NCI-H345 treated with DMSO at 0.1 percent for 48 hours (cell line): ENCODE measurements at regions not wholly inside any gene's neighbourhood (a gene's known extent, or its start where the extent isn't known, plus 50 kb on each side); places are given as distances from the start of the nearest gene placed in this dataset.

Source experiments
- DNase-seq: peaks from one replicate; lab custom pipeline; 2025; ENCODE audit not compliant: unreplicated experiment; lab: John Stamatoyannopoulos, UW

DNA sequence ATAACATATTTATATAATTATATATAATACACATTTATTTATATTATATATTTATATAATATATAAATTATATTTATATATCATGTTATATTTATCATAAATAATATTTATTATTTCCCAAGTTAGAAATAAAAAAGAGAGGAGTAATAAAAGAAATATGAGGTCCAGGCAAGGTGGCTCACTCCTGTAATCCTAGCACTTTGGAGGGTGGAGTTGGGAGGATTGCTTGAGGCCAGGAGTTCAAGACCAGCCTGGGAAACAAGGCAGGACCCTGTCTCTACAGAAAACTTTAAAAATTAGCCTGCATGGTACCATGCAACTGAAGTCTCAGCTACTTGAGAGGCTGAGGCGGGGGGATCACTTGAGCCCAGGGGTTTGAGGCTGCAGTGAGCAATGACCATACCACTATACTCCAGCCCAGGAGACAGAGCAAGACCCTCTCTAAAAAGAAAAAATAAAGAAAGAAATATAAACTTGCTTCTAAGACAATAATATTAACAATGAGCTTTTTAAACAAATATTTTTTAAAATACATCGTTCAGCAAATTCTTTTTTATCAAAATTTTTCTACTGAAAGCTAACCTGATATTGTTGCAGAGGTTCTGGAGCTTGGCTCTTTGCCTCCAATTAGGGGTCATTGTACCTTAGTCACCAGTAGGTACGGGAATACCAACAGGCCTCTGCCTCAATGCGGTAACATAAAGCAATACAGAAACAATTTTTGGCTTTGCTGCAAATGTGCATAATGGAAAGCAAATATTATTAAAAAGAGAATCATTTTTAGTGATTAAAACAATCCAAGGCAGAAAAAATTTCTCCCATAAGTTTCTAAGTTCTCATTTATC lies 290.0 kb downstream of the SETD4 start:
- DNase-seq: no peak

DNA sequence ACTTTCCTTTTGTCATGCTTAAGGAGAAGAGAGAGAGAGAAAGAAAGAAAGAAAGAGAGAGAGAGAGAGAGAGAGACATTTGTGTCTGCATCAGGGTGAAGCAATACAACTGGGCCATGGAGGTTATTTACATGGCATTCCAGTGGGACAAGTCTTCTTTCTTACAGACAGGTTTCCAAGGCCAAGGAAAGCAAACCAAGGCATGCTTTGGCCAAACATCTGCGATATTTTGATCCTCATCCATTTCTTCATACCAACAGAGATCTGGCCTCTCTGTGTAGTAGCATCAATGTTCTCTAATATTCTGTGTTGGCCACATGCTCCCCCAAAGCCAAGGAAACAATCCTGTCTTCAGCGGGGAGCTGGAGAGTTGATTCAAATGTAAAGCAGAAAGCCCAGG lies 292.1 kb downstream of the SETD4 start:
- no peak for DNase-seq

DNA sequence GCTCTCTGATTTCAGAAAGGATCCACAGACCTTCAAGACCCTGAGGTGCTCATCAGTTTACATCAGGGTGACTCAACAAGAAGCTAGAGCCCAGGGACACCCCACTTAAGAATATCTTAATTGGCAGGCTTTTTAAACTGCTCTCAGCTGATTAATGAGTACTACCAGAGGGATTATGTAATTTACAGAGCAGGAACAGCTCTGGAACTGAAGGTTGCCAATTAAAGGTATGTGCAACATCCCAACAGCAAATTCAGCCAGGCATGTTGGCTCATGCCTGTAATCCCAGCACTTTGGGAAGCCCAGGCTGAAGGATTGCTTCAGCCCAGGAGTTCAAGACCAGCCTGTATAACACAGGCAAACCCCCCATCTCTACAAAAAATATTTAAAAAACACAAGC lies 295.7 kb downstream of the SETD4 start:
- no peak for DNase-seq

DNA sequence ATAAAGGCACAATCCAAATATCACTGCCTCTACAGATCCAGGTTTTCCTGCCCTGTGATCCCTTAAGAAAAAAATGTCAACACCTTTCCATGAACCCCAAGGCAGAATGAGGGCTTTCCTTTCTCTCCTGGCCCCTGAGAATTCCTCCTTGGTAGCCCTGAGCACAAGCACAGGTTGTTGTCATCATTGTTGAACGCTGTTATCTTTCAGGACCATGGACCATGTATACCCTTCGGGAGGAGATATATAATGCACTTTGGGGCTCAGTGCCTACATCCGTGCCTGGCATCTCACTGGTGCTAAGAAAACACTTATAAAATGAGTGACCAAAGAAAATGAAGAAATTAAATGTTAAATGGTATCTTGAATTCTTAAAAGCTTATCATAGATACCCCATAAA lies 296.2 kb downstream of the SETD4 start:
- DNase-seq: no peak

DNA sequence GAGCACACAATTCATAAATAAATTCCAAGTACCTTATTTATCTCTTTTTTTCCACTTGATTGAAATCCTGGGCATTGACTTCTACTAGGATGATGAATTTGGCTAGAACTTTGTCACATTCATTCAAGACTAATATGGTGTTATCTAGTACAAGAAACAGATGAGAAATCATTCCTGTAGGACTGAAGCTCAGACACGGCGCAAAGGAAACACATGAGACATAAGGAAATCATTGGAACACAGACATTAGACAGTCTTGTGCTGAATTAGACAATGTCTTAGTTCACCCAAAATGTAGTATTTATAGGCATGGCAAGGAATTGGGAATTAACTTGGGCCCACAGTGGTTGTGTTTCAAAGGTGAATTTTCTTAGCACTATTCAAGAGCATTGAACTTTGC lies 305.7 kb downstream of the SETD4 start:
- no peak for DNase-seq

DNA sequence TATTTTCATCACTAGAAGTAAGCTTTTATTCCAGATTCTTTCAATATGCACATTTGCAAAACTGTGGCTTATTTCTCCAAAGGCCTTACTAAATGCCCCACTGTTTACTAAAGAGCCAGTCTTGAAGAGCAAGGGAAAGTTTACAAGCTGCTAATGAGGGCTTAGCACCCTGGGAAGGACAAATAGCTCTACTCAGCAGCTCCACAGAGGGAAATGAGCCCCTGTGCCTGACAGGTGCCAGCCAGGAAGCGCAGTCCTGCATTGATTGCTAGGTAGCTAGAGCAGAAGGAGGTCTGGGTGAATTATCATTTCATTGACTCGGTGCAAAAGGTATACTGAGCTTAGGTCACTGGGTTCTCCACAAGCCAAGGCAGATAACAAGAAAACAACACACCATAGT lies 307.0 kb downstream of the SETD4 start:
- no peak for DNase-seq

DNA sequence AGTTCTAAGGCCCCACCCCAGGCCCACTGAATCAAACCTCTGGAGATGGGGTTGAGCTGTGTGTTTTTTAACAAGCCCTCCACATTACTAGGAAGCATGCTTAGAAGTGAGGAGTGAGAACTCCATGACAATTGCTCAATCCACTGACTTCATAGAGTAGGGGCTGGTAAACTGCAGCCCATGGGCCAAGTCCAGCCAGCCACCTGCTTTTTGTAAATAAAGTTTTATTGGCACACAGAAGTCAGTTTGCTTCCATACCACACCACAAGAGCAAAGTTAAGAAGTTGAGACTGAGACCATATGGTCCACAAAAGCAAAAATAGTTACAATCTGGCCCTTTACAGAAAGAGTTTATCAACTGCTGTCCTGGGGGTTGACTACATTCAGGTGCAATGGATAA lies 309.2 kb downstream of the SETD4 start:
- DNase-seq: no peak

DNA sequence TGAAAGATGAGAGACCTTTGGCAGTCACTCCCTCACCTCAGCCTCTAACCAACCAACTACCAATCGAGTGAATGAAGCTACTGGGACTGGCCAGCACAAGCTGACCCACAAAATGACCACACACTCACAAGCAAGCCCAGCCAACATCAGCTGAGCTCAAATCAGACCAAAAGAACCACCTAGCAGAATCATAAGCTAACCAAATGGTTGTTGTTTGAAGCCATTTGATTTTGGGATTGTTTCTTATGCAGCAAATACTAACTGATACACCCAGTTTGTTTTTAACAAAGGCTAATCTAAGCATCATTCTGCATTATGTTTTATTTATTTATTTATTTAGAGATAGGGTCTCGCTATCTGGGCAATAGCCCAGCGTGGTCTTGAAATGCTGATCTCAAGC lies 310.4 kb downstream of the SETD4 start:
- DNase-seq: no peak

DNA sequence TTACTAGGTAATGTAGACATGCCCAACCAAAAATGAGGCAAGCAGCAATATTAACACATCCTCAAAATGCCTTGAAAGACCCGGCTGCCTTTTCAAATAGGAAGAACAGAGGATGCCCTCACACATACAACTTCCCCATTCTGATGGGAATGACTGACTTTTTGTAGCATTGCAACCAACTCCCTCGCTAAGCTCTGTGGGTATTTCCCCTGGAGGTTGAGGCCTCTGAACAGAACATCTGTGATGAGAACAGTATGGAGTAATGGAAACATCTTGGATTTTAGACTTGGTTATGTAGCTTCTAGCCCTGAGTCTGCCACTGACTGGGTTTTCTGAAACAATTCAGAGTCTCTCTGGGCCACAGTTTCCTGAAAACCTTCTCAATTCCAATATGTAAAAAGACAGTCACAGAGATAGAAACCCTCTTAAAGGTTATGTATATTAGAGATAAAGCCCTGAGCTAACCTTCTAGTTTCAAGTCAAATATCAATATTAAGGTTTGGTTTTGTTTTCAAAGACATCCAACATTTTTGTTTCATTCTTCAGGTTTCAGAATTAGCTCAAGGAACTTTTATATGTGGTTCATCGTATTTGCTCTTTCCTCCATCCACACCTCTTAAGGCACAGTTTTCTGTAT lies 311.5 kb downstream of the SETD4 start:
- no peak for DNase-seq

DNA sequence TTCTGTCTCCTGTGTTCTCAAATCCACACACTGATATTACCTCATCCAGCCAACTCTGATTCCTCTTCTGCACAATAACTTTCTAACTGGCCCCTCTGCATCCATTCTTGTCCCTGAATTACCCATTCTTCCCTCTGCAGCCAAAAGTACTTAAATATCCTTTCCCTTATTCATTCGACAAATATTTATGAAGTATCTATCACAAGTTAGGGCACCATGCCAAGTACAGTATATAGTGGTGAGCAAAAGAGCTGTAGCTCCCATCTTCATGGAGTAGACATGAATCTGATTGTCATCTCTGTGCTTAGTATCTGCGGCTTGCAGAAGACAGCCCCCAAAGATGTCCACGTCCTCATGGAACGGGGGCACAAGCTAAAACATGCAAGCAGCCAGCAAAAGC lies 316.8 kb downstream of the SETD4 start:
- no peak for DNase-seq

DNA sequence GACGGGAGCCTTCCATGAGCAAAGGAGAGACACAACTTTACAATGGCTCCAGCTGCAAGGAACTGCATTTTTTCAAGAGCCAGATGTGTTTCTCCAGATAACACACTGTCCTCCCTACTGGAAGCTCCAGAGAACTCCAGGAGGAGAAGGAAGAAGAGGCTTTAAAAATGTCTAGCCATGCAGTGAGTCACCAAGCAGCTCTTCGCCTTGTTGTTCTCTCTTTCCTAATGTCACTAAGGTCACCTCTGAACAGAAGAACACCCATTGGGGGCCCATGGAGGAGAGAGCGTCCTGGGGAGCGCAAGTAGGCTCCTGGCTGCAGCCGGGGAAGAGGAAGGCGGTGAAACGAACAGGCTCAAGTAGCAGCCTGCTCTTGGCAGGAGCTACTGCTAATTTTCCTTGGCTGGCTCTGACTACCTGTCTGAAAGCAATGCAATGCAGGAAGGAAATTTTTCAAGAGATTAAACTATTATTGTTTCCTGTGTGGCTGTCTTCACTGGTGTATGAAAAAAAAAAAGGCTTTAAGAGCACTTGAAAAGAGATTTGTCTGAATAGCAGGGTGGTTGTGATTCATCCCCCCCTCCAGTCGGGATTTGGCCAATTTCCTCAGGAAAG lies 321.9 kb downstream of the SETD4 start:
- peak; percentile 51 for DNase-seq

DNA sequence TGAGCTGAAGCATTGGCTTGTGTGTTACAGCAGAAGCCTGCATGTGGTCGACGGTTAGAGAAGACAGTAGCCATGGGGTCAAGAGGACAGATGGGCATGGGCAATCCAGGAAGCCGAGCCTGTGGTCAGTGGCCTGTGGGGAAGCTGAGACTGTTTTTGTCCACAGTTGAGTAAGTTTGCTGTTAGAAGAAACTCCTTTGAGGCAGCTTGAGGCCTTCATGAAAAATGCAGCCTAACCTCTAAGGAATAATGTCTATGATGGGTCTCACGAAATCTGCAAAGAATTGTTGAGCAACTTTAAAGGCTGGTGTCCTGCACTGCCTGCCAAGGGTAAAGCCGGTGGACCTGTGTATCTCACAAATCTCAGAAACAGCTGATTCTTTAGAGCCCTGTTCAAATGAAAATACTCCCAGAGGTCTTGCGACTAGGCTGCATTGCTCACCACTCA lies 322.4 kb downstream of the SETD4 start:
- no peak for DNase-seq

DNA sequence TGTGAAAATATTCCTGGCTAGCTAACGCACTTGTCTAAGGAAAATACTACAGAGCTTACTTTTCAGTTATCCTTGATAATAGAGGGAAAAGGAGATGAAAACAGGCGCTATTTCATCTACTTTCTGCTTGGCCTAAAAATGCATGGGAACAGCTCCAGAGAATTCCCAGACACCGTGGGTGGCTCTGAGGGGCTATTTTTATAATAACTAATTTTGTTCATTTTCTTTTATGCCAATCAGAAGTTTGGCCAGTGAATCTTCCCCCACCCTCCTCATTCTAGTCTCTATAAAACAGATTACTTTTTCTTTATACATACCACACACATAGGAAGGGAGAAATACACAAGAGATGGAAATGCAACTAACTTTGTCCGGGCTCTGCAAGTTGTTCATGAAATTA lies 322.9 kb downstream of the SETD4 start:
- no peak for DNase-seq

DNA sequence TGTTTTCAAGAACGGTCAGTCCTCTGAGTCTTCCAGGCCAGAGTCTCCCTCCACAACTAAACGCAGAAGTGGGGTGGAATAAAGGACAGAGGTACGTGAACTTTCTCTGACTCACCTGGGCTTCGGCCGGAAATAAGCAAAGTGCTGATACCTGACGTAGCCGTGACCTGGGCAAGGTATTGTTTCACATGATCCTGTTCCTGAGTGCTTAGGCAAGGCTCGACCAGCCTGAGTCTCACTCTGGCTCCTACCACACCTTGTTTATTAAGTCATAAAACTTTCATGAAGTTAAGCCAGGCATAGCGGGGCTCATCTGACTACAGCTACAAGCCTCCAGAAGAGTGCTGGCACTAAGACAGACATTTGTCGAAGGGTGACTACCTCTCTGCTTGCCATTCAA lies 327.5 kb downstream of the SETD4 start:
- DNase-seq: no peak

DNA sequence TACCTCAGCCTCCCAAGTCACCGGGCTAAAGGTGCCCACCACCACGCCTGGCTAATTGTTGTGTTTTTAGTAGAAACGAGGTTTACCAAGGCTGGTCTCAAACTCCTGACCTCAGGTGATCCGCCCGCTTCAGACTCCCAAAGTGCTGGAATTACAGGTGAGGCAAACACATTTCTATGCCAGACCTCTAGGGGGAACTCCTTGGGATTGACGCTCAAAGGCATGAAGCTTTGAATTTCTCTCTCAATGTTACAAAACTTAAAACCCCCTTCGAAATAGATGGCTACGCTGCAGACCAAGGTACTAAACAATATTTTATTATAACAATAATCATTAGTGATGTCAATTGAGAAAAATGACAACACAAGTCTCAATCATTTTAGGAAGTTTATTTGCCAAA lies 330.0 kb downstream of the SETD4 start:
- no peak for DNase-seq

DNA sequence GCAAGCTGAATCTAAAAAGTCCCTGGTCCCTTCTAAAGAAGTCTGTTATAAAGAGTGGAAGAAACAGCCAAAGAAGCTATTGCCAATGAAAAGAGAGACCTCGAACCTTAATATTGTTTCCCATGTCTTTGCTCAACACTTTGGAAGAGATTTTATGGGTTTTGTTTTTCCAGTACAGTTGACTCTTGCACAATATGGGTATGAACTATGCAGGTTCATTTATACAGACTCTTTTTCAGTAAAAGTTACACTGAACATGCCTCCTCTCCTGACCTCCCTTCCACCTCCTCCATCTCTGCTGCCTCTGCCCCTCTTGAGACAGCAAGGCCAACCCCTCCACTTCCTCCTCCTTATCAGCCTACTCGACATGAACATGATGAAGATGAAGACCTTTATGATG lies 332.5 kb downstream of the SETD4 start:
- no peak for DNase-seq

DNA sequence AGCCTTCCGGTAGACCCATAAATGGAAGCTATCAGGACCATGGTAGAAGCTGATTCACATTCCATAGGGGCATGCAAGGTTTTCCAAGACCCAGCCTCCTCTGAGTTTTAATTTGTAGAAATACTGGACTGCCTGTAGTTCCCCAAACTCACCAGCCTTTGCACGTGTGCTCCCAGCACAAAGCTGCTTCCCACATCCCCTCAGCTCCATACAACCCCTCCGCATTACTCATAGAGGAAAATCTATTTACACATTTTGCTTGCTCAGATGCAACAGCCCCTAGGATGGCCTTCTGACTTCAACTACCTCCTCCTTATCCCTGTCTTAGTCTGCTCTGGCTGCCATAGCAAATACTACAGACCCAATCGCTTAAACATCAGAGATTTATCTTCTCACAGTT lies 336.2 kb downstream of the SETD4 start:
- no peak for DNase-seq

DNA sequence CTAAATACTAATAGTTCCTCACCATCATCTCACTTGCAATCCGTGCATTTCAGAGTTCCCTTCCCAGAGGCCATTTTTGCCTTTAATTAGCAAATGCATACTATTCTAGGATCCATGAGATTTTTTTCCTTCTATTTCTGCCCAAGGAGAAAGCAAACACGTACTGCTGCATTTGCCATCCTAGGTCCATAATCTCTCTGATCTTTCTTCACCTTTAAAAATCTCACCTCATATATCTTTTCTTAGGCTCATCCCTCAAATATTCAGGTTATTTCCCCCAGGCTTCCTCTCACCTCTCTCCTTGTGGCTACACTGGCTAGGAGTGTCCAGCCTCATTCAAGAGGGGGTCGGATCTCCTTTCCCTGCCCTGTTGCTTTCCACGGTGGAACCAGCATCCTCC lies 338.6 kb downstream of the SETD4 start:
- DNase-seq: no peak

DNA sequence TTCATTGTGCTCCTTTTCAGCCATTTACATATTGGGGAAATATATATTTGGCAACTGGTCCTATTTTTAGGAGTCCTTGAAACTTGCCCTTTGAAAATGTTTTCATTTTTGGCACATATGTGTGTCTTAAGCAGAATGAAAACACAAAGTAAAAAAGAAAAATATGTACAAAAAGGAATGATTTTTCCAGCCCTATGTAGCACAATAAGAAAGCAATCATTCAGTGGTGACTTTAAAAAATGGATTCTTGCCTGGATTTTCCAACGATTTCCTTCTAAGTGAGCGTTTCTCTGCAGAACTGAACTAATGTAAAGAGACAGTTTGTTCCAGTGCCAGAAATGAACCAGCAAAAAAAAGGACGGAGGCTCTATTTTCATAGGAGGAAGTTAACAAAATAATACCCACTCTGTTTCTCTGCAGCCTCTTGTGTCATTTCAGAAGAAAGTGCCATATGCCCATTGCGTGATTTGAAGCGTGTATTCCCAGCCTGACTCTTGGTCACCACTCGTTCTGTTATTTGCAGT lies 340.1 kb downstream of the SETD4 start:
- DNase-seq: no peak

DNA sequence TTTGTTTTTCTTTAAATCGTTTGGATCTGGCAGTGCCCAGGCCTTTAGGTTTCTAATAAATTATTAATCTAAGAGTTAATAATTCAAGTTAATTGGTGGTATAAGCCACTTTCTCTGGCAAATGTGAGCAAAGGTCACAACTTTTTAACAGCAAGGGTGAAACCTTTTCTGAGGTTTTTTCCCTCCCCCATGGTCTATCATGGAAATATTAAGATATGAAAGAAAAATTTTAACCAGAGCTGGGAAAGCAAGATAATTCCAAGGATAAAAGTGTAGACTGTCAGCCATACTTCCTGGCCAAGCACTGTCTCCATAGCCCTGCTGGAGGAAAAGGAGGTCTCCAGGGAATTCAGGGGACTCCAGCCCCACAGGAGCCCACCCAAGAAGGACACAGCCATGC lies 341.2 kb downstream of the SETD4 start:
- DNase-seq: no peak

DNA sequence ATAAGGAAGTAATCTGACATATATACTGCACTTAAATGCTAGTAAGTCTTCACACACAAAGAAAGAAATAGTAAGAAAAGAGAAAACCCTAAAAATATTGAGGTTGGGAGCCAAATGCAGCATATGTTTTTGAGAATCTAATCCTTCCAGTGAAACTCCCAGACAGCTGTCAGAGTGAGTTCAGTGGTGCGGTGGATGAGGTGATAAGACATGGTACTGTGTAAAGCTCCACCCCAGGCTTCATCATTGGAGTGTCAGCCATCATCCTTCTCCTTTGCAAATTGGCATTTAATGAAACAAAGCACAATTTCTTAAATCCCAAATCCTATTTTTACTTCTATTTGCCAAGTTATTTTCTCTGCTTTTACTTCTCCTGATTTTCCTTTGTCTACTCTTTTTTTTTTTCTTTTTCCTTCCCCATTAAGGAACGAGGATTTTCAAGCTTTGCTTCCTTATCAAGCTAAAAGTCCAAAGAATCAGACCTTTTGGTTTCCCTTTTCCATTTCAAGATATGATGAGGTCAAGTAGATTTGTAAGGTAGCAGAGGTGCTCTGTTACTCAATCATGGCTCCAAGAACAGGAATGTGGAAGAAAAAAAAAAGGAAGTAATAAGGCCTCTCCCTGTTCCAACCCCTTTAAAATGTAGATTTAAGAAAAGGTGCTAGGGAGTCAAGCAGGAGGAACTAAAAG lies 343.3 kb downstream of the SETD4 start:
- DNase-seq: no peak

DNA sequence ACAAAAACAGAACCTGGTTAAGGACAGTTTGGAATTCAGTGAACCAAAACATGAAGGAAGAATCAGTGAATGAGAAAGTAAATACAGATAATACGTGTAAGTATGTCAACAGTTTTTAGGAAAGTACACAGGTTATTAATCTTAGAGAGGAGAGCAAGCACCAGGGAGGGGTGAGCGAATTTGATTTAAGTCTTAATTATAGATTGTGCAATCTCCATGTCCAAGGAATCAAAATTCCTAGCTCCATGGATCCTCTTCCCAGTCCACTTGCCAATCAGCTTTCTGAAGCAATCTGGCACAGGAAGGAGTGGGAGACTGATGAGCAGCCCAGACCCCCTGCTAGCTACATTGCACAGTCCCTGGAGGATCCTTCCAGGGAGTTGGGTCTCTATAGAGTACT lies 346.4 kb downstream of the SETD4 start:
- no peak for DNase-seq
